Panc1 (cell line): ENCODE measurements at regions not wholly inside any gene's neighbourhood (a gene's known extent, or its start where the extent isn't known, plus 50 kb on each side); places are given as distances from the start of the nearest gene placed in this dataset.

Experiments
- ATAC-seq: fragments of 200-7000 bp; cut with Tn5 transposase; 2 replicates; pipeline ENCODE4 v1.9.1; 2020; ENCODE audit warnings: mild to moderate bottlenecking, moderate library complexity
- BruUV-seq: library from RNA; stranded (reverse); fragments of 400-500 nt; replicated peaks from 2 replicates; lab custom pipeline; 2021; lab: Mats Ljungman, UMichigan
- CTCF ChIA-PET: fragments of 300-600 bp; sonication (Branson Sonifier 250); formaldehyde crosslinking; loops from one replicate; lab custom pipeline; 2022; ENCODE audit warnings: antibody characterized with exemption; lab: Charles Lee
- POLR2A ChIA-PET: fragments of 300-600 bp; sonication (Branson Sonifier 250); formaldehyde crosslinking; loops from one replicate; lab custom pipeline; 2022; ENCODE audit warnings: antibody characterized with exemption; lab: Charles Lee
- DNase-seq: peaks from one replicate; pipeline ENCODE4 v3.0.0-alpha.2; 2010; ENCODE audit warnings: low read depth, low spot score
- H3K27ac ChIP-seq: 2 replicates; pipeline ENCODE4 v1.5.1; 2011; ENCODE audit warnings: mild to moderate bottlenecking, low read length, inconsistent platforms
- H3K27me3 ChIP-seq: fragments of 200-500 bp; sonication (Bioruptor generic); 2 replicates; pipeline ENCODE4 v1.6.0; 2014; ENCODE audit warnings: low read length, inconsistent platforms; ENCODE audit not compliant: control insufficient read depth, insufficient read depth
- H3K36me3 ChIP-seq: fragments of 200-500 bp; sonication (Bioruptor generic); 2 replicates; pipeline ENCODE4 v1.5.1; 2014; ENCODE audit warnings: inconsistent platforms, mild to moderate bottlenecking, low read length, moderate library complexity; ENCODE audit not compliant: control insufficient read depth, insufficient read depth
- H3K4me1 ChIP-seq: 2 replicates; pipeline ENCODE4 v1.5.1; 2011; ENCODE audit warnings: inconsistent platforms, mild to moderate bottlenecking, low read length, moderate library complexity; ENCODE audit not compliant: control insufficient read depth, insufficient read depth
- H3K4me3 ChIP-seq, 2 experiments: 2 replicates each; pipeline ENCODE4 v1.5.1; 2011 to 2012; ENCODE audit warnings: low read depth in 2 of 2, low read length in 2 of 2, mild to moderate bottlenecking in 2 of 2, inconsistent platforms in 1 of 2, moderate library complexity in 1 of 2
- H3K9me3 ChIP-seq: fragments of 200-500 bp; sonication (Bioruptor generic); 2 replicates; pipeline ENCODE4 v1.5.1; 2014; ENCODE audit warnings: low read depth, mild to moderate bottlenecking, inconsistent platforms, low read length, moderate library complexity; ENCODE audit not compliant: control insufficient read depth, insufficient read depth
- CTCF ChIP-seq: fragments of 450-650 bp; IDR thresholded peaks from 2 replicates; pipeline ENCODE4 v1.5.1; 2017; ENCODE audit warnings: mild to moderate bottlenecking
- POLR2AphosphoS5 ChIP-seq: IDR thresholded peaks from 2 replicates; pipeline ENCODE4 v1.6.1; 2012; ENCODE audit warnings: mild to moderate bottlenecking, low read depth, low read length, moderate library complexity
- REST ChIP-seq, 2 experiments: IDR thresholded peaks; 2 replicates each; pipeline ENCODE4 v1.6.1; 2011 to 2012; ENCODE audit warnings: low read depth in 2 of 2, control low read depth in 1 of 2, low read length in 1 of 2, mild to moderate bottlenecking in 1 of 2, moderate library complexity in 1 of 2; ENCODE audit not compliant: insufficient read depth in 1 of 2
- SIN3A ChIP-seq: IDR thresholded peaks from 2 replicates; pipeline ENCODE4 v1.6.1; 2012; ENCODE audit warnings: low read depth, mild to moderate bottlenecking, low read length, moderate library complexity, borderline replicate concordance; ENCODE audit not compliant: insufficient read depth
- TCF7L2 ChIP-seq: IDR thresholded peaks from 2 replicates; pipeline ENCODE4 v1.6.1; 2011; ENCODE audit warnings: mild to moderate bottlenecking, low read depth, low read length, inconsistent platforms
- in situ Hi-C: cut with HindIII; loops from 2 replicates; pipeline ENCODE4 v1.10.0; 2016; ENCODE audit warnings: low sequenced_read_pairs, low pct_unique_long_range_greater_than_20kb
- intact Hi-C: fragments of 100-400 bp; cut with micrococcal nuclease; formaldehyde crosslinking; loops from one replicate; pipeline ENCODE4 v1.10.0; 2022; ENCODE audit not compliant: unreplicated experiment

- no peak for ATAC-seq
- Histone ChIP-seq H3K36me3 (no peaks in the 10 kb centered on the region), H3K27ac (no peak overlapping the region), H3K4me1 (no peaks in the 10 kb centered on the region), H3K9me3 (no peaks in the 10 kb centered on the region), H3K4me3 (no peak overlapping the region), H3K27me3 (no peaks in the 10 kb centered on the region)
- in situ Hi-C loops (no loop called here), intact Hi-C loops (no loop called here)
- CTCF ChIA-PET, result no interaction called here
- no TSS peak for BruUV-seq
- POLR2A ChIA-PET, result no interaction called here
- TF ChIP-seq SIN3A, result no peak
- TF ChIP-seq CTCF, result no peak
- no peak for TF ChIP-seq REST (IDR thresholded peaks at IDR 0.05; ENCODE audit: insufficient read depth in 1 of 2, low read depth in 2 of 2, low read length in 1 of 2)
- no peak for TF ChIP-seq TCF7L2
- TF ChIP-seq POLR2AphosphoS5, result no peak
- DNase-seq, result no peak
Measured at GRCh38 chr4:10750714-10751113, 66.1 kb upstream of the CLNK start.

- ATAC-seq, result no peak
- no peak for DNase-seq
- H3K27me3 ChIP-seq, result no peaks in the 10 kb centered on the region
- intact Hi-C loops, result no loop called here
- no peaks in the 10 kb centered on the region for H3K9me3 ChIP-seq
- no peak overlapping the region for H3K27ac ChIP-seq
- POLR2A ChIA-PET, result no interaction called here
- no peaks in the 10 kb centered on the region for H3K4me1 ChIP-seq
- in situ Hi-C loops, result no loop called here
- no peak overlapping the region for H3K4me3 ChIP-seq
- CTCF ChIA-PET, result no interaction called here
- no peaks in the 10 kb centered on the region for H3K36me3 ChIP-seq
- no TSS peak for BruUV-seq
- no peak for TF ChIP-seq REST (IDR thresholded peaks at IDR 0.05; ENCODE audit: insufficient read depth in 1 of 2, low read depth in 2 of 2, low read length in 1 of 2)
- TF ChIP-seq POLR2AphosphoS5, result no peak
- TF ChIP-seq CTCF, result no peak
- TF ChIP-seq SIN3A, result no peak
- TF ChIP-seq TCF7L2, result no peak
Measured at GRCh38 chr4:10747186-10747585, 62.6 kb upstream of the CLNK start.
